GM19351 (cell line): ENCODE measurements at regions not wholly inside any gene's neighbourhood (a gene's known extent, or its start where the extent isn't known, plus 50 kb on each side); places are given as distances from the start of the nearest gene placed in this dataset.
"Not testable (repeated sequence)": the region's sequence is repeated elsewhere in the genome, so short reads cannot be mapped to it uniquely, and the experiment has no call there.

Source experiments
- ATAC-seq: cut with Tn5 transposase; IDR thresholded peaks from one replicate; pipeline ENCODE4 v1.9.1; 2021; ENCODE audit warnings: mild to moderate bottlenecking, moderate library complexity; ENCODE audit not compliant: unreplicated experiment

DNA sequence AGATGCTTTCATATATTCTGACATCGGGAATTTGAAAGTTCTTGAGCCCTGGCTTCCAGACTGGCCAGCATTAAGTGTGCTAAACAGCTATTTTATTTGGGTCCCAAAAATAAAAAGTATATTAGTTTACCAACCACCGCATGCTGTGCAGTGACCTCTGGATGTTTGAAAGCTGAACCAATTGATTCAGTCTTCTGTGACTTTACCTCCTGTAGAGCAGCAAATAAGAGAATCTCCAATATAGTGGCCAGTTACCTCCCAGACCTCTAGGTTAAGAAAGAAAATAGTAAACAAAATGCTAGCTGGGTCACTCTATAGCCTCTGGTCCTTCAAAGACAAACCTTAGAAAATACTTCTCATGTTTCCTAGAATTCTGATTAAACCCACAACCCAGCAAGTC is 424.6 kb upstream of the NFE2L3 start:
- ATAC-seq, result no peak

DNA sequence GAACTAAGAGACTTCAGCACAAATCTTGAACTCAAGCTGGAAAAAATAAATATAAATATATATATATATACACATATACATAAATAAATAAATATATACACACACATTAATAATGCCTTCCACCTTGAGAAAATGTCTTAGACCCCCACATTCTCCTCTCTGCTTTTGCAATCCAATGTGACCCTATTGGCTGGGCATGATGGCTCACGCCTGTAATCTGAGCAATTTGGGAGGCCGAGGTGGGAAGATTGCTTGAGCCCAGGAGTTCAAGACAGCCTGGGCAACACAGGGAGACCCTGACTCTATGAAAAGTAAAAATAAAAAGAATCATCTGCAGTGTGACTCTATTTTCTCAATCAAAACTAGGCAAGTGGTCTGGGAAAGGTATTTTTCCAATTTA is 424.1 kb upstream of the NFE2L3 start:
- ATAC-seq, result no peak

DNA sequence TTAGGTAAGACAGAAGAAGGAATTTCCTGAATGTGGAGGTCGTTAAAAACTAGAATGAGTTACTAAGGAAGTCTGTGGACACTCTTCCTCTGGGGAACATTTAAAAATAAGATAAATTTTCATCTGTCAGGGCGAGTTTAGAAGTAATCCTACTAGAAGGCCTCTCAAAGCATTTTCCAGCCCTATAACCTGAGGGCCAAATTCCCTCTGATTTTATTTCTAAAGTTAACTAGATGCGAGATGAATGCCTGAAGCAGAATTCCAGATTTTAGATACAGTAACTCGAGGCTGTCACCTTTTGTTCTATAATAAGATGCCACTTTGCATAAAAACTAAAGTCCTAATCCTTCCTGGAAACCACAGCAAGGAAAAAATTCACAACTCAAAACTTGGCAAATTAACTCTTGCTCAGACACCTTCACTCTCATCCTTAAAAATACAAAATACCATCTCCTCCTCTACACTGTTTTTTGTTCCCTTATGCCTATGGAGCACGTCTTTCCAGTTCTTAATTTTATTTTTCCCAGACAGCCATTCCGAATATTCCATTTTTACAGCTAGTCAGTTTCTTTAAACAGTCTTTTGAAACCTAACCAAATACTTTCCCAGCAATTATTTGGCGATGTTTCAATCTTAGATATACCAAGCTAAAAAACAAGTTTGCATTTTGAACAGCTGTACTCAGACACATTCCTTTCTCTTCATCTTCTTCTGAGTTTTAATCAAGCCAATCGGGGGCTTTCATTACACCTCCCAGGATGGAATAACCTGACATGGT is 420.7 kb upstream of the NFE2L3 start:
- no peak for ATAC-seq

DNA sequence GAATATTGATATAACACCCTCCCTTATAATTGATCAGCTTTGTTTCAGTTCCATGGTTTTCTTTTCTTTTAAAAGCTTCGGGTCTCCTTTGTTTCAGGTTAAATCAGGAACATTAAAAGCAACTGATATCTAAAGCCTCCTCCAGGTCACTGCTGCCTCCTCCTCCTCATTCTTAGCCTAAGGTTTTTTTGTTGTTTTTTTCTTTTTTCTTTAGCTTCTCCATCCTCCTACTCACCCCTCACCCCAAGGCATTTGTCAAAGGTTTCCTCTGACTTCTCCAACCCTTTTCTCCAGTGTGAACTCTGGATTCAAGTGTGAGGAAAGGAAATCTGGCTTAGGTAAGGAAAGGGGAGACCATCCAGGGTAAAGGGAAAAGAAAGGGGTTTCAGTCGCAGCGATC is 420.2 kb upstream of the NFE2L3 start:
- ATAC-seq, result no peak

DNA sequence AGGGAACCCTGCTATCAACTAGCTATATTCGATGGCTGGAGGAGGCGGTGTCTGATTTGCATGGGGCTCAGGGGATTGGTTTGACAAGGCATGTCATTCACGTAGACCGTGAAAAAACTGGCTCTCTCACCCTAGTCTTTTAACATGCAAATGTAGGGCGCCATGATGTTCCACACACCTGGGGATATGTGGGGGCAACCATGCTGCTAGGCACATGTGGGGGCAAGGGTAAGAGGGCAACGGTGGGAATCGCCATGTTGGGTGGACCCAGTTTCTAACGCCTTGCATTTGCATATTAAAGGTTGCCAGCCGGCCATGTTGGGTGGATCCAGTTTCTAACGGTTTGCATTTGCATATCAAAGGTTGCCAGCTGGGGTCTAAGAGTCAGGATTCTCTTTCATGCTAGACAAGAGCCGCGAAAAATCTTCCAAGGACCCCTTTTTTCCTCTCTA is 419.2 kb upstream of the NFE2L3 start:
- no peak for ATAC-seq

DNA sequence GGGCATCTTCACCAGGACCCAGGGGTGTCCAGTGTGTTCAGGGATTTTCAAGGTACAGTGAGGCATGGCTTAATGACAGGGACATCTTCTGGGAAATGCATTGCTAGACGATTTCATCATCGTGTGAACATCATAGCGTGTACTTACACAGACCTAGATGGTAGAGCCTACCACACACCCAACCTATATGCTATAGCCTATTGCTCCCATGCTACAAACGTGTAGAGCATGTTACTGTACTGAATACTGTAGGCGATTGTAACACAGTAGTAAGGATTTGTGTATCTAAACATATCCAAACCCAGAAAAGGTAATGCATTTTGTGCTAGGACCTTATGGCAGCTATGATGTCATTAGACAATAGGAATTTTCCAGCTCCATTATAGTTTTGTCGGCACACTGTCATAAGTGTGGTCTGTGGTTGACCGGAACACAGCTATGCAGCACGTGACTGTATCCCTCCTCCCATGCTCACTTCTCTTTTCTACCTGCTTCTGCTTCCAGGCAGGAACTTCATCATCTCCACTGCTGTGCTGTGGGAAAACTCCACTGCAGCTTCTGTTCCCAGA is 416.2 kb upstream of the NFE2L3 start:
- no peak for ATAC-seq

DNA sequence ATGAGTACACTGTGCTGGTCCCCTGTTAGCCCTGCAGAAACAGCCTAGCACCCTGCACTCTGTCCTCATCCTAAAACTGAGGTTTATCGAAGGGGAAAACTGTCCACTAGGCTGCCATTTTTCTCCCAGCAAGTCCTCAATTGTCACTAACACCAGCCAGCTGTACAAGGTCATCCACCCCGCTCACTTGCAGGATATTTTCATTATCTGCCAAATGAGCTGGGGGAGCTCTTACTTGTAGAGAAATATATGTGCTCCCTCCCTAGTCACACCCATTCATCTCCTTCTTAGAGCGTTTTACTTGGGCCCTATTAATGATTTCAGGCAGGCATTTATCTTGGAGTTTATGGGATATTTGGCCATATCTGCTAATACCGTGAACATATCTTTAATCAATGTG is 413.5 kb upstream of the NFE2L3 start:
- no peak for ATAC-seq

DNA sequence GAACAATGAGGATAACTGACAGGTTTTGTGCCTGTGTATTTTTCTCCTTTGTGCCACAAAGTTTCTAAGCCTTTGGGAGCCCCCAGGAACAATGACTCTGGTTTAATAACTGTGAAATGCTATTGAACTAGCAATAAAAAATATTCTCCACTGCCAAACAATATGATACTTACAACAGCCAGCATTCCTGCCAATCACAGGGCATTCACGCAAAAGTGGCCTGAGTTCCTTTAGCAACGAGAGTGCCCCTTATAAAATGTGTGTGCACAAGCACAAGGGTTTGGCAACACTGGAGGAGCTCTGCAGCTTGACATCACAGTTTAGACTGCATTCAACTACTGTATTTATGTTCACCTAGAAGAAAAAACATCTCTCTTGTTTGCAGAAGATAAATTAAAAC is 412.9 kb upstream of the NFE2L3 start:
- no peak for ATAC-seq

DNA sequence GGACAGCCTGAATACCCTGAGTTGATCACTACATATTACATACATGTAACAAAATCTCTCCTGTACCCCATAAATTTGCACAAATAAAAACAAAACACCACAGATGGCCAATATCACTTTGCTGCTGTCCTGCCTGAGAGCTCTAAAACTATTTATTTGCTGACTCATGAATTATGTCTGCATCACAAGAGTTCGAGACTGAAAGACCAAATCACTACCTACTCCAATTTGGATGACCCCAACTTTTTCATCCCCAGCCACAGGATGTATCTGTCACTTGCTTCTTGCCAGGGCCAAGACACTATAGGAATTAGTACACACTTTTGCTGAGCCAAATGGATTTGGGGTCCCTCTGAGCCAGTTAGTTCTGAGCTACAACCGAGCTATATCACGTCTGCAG is 409.7 kb upstream of the NFE2L3 start:
- ATAC-seq, result no peak

DNA sequence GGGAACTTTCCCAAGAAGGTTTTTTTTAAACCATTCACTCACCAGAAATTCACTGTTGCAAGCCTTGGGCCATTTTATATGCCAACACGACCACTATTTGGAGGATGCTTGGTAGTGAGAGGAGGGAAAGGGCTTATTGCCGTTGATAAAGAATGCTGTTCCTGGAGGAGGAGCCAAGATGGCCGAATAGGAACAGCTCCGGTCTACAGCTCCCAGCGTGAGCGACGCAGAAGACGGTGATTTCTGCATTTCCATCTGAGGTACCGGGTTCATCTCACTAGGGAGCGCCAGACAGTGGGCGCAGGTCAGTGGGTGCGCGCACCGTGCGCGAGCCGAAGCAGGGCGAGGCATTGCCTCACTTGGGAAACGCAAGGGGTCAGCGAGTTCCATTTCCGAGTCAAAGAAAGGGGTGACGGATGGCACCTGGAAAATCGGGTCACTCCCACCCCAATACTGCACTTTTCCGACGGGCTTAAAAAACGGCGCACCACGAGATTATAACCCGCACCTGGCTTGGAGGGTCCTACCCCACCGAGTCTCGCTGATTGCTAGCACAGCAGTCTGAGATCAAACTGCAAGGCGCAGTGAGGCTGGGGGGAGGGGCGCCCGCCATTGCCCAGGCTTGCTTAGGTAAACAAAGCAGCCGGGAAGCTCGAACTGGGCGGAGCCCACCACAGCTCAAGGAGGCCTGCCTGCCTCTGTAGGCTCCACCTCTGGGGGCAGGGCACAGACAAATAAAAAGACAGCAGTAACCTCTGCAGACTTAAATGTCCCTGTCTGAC is 408.1 kb upstream of the NFE2L3 start:
- ATAC-seq, result not testable (repeated sequence)

DNA sequence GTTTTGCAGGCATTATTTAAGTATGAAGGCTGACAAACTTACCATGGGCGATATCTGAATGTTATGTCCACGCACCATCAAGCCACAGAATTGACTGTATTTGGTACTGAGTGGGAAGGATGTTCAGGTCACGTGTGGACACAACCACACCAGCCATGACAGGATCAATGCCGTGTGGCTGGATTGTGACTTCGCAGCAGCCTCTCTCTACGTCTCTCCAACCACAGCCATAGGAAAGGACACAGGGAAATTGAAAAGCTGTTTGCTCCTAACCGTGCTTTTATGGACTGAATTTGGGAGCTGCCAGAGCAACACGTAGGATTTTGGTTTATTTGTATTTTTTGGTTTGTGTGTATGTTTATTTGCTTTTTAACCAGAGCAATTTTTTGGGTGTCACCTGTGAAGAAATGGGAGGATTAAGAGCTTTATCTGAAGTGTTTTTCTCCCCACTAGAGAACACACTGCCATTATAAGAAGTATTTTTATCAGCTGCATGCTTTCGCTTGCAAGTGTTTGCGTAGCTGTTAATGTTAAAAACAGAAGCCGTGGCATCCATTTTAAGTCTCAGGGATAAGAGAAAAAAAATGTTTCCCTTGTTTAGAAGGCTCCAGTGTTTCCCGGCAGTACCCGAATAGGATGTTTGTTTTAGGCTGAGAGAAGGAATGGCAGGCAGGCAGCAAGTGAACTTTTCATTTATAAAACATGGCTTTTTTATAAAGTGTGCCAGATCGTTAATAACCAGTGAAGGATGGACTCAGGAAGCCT is 401.1 kb upstream of the NFE2L3 start:
- ATAC-seq, result no peak

DNA sequence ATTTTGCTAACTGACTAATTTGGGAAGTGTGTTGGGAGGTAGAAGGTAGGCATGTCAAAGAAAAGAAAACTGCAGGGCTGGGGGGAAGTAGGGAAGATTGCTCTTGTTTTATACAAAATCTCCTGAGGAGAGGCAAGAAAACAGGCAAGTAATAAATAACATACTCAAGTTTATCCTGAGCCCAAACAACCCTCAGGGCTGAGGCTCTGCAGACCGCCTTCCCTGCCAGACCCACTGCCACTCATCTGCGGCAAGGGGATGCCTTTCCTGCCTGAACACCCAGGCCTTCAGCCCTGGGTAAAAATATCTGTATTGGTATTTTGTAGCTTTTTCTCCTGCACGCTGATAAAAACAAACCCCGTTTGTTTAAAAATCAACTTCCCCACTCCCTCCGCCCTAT is 399.8 kb upstream of the NFE2L3 start:
- no peak for ATAC-seq

DNA sequence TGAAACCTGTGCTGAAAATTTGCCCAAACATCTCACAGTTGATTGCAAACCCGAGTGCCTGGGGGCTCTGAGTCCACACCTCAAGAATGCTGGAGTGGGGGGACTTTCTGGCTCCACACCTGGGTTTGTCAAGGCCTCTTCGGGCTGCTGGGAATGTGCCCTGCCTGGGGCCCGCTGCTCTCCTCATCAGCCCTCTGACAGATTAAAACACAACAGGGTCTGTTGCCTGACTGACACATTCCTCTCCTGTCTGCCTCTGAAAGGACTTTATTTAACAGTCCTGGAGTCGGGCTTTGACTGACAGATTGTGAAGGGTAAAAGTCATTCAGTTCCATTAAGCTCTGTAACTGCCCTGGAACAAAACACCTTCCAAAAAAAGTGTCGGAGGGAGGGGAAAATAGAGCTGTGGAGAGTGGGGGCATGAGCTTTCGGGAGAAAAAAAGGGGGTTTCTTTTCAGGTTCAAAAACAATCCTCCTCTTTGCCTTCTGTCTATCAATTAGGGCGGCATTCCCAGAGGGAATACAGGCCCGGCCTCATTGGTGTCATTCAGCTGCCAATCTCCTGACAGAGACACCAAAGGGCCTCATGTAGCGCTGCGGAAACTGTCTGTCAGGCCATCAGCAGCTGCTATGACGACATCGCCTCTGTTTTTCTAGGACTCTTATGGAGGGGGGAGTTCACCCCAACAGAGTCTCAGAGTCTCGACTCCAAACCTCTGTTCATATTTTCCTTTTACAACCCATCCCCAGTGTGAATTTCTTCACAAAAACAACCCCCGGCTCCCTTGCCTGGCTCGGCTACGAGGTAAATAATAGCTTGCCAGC is 398.8 kb upstream of the NFE2L3 start:
- no peak for ATAC-seq

DNA sequence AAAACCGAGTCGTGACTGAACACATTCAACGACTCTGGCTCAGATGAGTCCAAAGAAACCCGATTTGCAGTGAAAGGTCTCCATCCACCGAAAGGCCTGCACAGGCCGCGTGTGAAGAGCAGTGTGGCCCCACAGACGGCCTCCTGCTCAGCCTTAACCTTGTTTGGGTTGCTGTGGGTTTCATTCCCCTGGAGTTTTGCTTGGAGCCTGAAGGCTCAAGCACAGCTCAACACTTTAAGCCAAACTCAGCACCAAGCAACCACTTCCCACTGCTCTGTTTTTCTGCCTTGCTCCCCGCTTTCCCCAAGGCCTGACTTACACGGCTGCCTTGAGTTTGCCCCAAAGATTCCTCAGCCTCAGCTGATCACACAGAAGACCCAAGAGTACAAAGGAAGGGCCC is 398.2 kb upstream of the NFE2L3 start:
- ATAC-seq, result no peak

DNA sequence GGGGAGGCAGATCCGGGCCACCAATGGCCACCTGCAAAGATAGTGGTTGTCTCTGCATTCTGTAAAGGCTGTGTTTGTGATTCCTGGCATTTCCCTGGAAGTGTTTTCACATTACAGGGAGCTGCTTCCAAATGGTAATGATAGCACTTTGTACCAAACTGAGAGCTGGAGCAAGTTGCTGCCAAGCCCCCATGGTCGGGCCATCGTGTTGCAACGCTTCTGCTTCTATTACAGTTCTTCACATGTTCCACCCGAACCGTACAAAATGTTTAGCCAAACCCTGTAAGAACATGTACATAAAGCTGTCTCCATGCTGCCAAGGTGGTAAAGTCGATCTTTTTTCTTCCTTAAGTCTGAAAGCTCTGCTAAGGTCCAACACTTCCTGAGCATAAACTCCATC is 397.7 kb upstream of the NFE2L3 start:
- ATAC-seq, result no peak

DNA sequence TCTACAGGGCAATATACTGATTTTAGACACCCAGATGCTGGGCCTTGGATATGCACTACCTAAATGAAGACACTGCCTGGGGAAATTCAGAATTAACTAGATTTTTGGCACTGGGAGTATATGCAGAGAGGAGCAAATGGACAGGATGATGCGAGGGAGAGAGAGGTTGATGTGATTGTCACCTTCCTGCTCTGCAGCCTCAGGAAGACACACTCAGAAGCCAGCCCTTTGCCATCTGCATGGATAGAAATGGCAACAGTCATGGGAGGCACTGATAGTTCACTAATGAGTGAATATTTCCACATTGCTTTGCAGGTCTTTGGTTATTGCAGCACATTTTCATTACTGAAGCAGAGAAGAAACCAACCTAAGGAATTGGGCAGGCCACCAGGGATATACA is 397.2 kb upstream of the NFE2L3 start:
- ATAC-seq, result no peak

DNA sequence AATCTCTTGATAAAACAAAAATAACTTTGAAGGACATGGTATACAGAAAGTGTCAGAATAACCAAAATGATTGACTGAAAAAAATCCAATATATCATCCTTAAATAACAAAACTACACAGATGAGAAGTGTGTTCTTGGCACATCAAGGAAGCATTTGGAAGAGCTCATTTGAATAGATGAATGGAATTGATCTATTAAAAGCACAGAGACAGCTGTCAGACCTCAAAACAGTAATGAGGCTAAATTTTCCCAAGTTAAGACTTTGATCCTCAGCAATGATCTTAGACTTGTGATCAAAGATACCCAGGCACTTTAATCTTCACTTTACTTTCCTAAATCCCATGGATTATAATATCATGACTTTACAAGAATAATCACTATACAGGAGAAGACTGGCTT is 395.4 kb upstream of the NFE2L3 start:
- no peak for ATAC-seq

DNA sequence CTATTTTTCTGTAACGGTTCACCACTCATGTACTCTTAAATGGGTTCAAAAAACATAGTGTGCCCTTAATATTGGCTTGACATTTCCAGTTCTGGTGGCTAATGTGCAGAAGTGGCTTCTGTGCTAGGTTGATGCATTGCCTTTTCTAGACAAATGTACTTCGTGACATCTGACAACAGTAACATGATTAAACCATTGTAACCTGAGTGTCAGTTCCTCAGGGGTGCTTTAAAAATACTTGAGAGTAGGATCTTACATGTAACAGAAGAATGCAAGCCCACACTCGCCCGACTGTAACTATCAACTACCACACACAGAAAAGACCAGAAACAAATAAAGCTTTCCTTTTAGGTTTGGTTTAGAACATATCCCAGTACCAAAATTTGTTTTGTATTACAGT is 393.4 kb upstream of the NFE2L3 start:
- ATAC-seq, result no peak

DNA sequence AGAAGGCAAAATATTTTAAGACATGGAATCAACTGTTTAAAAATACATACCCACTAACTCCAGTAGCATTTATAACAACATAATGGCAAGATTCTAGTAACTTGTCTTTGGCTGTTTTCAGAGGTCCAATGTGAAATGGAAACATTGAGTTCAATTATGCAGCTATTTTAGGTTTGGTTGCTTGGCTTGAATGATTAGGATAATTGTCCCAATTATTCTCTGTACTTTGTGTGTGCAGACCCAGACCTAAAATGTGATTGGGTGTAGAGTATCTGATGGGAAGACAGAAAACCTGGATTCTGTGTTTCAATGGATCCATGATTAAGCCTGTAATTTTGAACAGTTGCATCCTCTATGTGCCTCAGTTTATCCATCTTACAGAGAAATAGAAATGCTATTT is 392.7 kb upstream of the NFE2L3 start:
- no peak for ATAC-seq

DNA sequence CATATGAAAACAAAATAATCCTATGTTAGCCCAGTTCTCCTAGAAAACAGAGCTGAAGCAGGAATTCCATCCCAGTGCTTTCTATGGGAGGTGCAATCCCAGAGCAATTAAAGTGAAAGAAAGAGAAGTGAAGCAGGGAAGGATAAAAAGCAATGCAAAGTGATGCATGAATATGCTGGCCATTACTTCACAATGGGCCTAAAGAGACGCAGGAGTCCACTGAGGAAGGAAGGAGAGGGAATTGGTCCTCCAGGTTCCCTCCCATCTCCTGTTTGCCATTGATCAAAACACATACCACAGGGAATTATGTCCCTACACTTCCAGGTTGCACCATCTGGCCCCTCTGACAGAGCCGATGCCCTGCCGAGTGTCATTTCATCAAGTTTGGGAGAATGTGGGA is 392.2 kb upstream of the NFE2L3 start:
- no peak for ATAC-seq
